ENCODE measurements at regions not wholly inside any gene's neighbourhood (a gene's known extent, or its start where the extent isn't known, plus 50 kb on each side); places are given as distances from the start of the nearest gene placed in this dataset.

GRCh38 chr2:234259440-234259839, 208.9 kb downstream of the SPP2 start:
- CTCF ChIA-PET = interaction anchor here (0.7 kb wide), 1 partner anchor 88 kb away, joined by 6 read pairs; no protein-coding TSS in a partner anchor
- BruUV-seq (replicated peaks) = no TSS peak
- Mint-ChIP-seq H3K36me3 (ENCODE audit: insufficient read depth, unreplicated experiment) (peaks cover 8% of the 10 kb centered on the region), H3K9me3 (ENCODE audit: low read depth, unreplicated experiment) (no peaks in the 10 kb centered on the region), H3K27me3 (ENCODE audit: unreplicated experiment) (no peaks in the 10 kb centered on the region), H3K4me3 (ENCODE audit: low read depth, unreplicated experiment) (no peak overlapping the region), H3K27ac (ENCODE audit: unreplicated experiment) (no peak overlapping the region), H3K4me1 (ENCODE audit: low read depth, unreplicated experiment) (peaks cover 47% of the 10 kb centered on the region)
- no peak for TF ChIP-seq CTCF (IDR thresholded peaks at IDR 0.05; ENCODE audit: unreplicated experiment)
- no peak for DNase-seq
- intact Hi-C loops (cut with micrococcal nuclease; ENCODE audit: unreplicated experiment) = loop anchor here (2.0 to 10.0 kb wide), 4 partner anchors 57 to 283 kb away; no protein-coding TSS in a partner anchor

GRCh38 chr2:234258562-234259141, 208.2 kb downstream of the SPP2 start:
- peak; percentile 66 for DNase-seq
- H3K4me1 Mint-ChIP-seq (ENCODE audit: low read depth, unreplicated experiment) = peaks cover 48% of the 10 kb centered on the region
- BruUV-seq (replicated peaks) = no TSS peak
- peak overlapping the region; percentile 91 for H3K27ac Mint-ChIP-seq (ENCODE audit: unreplicated experiment)
- H3K27me3 Mint-ChIP-seq (ENCODE audit: unreplicated experiment) = no peaks in the 10 kb centered on the region
- H3K36me3 Mint-ChIP-seq (ENCODE audit: insufficient read depth, unreplicated experiment) = peaks cover 8% of the 10 kb centered on the region
- intact Hi-C loops (cut with micrococcal nuclease; ENCODE audit: unreplicated experiment) = loop anchor here (1.0 to 10.0 kb wide), 5 partner anchors 56 to 282 kb away; no protein-coding TSS in a partner anchor
- CTCF ChIA-PET = interaction anchor here (0.5 to 1.7 kb wide), 10 partner anchors 55 to 1622 kb away, joined by 3 to 12 read pairs (median 4); partner anchors contain the start of gene ARL4C
- H3K4me3 Mint-ChIP-seq (ENCODE audit: low read depth, unreplicated experiment) = peak overlapping the region; percentile 44
- no peak for TF ChIP-seq CTCF (IDR thresholded peaks at IDR 0.05; ENCODE audit: unreplicated experiment)
- no peaks in the 10 kb centered on the region for H3K9me3 Mint-ChIP-seq (ENCODE audit: low read depth, unreplicated experiment)

GRCh38 chr2:234257859-234258561, 207.5 kb downstream of the SPP2 start:
- H3K9me3 Mint-ChIP-seq (ENCODE audit: low read depth, unreplicated experiment) = no peaks in the 10 kb centered on the region
- H3K36me3 Mint-ChIP-seq (ENCODE audit: insufficient read depth, unreplicated experiment) = peaks cover 8% of the 10 kb centered on the region
- H3K27ac Mint-ChIP-seq (ENCODE audit: unreplicated experiment) = peak overlapping the region; percentile 91
- intact Hi-C loops (cut with micrococcal nuclease; ENCODE audit: unreplicated experiment) = loop anchor here (1.0 to 10.0 kb wide), 5 partner anchors 55 to 281 kb away; no protein-coding TSS in a partner anchor
- CTCF ChIA-PET = interaction anchor here (0.5 to 1.7 kb wide), 12 partner anchors 55 to 1621 kb away, joined by 3 to 12 read pairs (median 3); partner anchors contain the start of gene ARL4C
- peak; percentile 89 for DNase-seq
- peak overlapping the region; percentile 44 for H3K4me3 Mint-ChIP-seq (ENCODE audit: low read depth, unreplicated experiment)
- no peaks in the 10 kb centered on the region for H3K27me3 Mint-ChIP-seq (ENCODE audit: unreplicated experiment)
- no TSS peak for BruUV-seq (replicated peaks)
- peaks cover 48% of the 10 kb centered on the region for H3K4me1 Mint-ChIP-seq (ENCODE audit: low read depth, unreplicated experiment)
- TF ChIP-seq CTCF (IDR thresholded peaks at IDR 0.05; ENCODE audit: unreplicated experiment) = peak; percentile 80

GRCh38 chr2:234256516-234256915, 206.0 kb downstream of the SPP2 start:
- CTCF ChIA-PET = no interaction called here

More at GRCh38 chr2:234256516-234256915, 206.0 kb downstream of the SPP2 start:
- DNase-seq = no peak
- intact Hi-C loops (cut with micrococcal nuclease; ENCODE audit: unreplicated experiment) = loop anchor here (5.0 to 10.0 kb wide), 2 partner anchors 168 to 246 kb away; no protein-coding TSS in a partner anchor
- H3K27ac Mint-ChIP-seq (ENCODE audit: unreplicated experiment) = peak overlapping the region; percentile 91
- peaks cover 11% of the 10 kb centered on the region for H3K36me3 Mint-ChIP-seq (ENCODE audit: insufficient read depth, unreplicated experiment)
- no peak for TF ChIP-seq CTCF (IDR thresholded peaks at IDR 0.05; ENCODE audit: unreplicated experiment)
- H3K4me1 Mint-ChIP-seq (ENCODE audit: low read depth, unreplicated experiment) = peaks cover 62% of the 10 kb centered on the region
- no peaks in the 10 kb centered on the region for H3K27me3 Mint-ChIP-seq (ENCODE audit: unreplicated experiment)
- no peaks in the 10 kb centered on the region for H3K9me3 Mint-ChIP-seq (ENCODE audit: low read depth, unreplicated experiment)
- BruUV-seq (replicated peaks) = no TSS peak
- no peak overlapping the region for H3K4me3 Mint-ChIP-seq (ENCODE audit: low read depth, unreplicated experiment)

Data from Calu3 (cell line).